ENCODE measurements at regions not wholly inside any gene's neighbourhood (a gene's known extent, or its start where the extent isn't known, plus 50 kb on each side); places are given as distances from the start of the nearest gene placed in this dataset.
A peak's percentile ranks its signal among the peaks of the same experiment; 100 is the strongest.
"Not testable (repeated sequence)": the region's sequence is repeated elsewhere in the genome, so short reads cannot be mapped to it uniquely, and the experiment has no call there.

- no peak for DNase-seq
Measured at GRCh38 chr7:119482209-119482608, 790.8 kb upstream of the KCND2 start.

GRCh38 chr7:119482671-119483070, 790.3 kb upstream of the KCND2 start:
- DNase-seq = no peak

GRCh38 chr7:119483364-119483763, 789.6 kb upstream of the KCND2 start:
- no peak for DNase-seq

GRCh38 chr7:119514326-119514725, 758.6 kb upstream of the KCND2 start:
- DNase-seq = no peak

- DNase-seq = no peak
Measured at GRCh38 chr7:119515214-119515613, 757.8 kb upstream of the KCND2 start.

- DNase-seq = no peak
Measured at GRCh38 chr7:119515962-119516361, 757.0 kb upstream of the KCND2 start.

GRCh38 chr7:119522263-119522662, 750.7 kb upstream of the KCND2 start:
- DNase-seq = no peak

GRCh38 chr7:119522698-119523097, 750.3 kb upstream of the KCND2 start:
- DNase-seq = no peak

GRCh38 chr7:119545118-119545517, 727.9 kb upstream of the KCND2 start:
- no peak for DNase-seq

GRCh38 chr7:119555788-119556187, 717.2 kb upstream of the KCND2 start:
- no peak for DNase-seq

- no peak for DNase-seq
Measured at GRCh38 chr7:119556436-119556835, 716.5 kb upstream of the KCND2 start.

GRCh38 chr7:119561751-119562150, 711.2 kb upstream of the KCND2 start:
- DNase-seq = no peak

GRCh38 chr7:119562839-119563238, 710.1 kb upstream of the KCND2 start:
- DNase-seq = peak; percentile 42

GRCh38 chr7:119571666-119572065, 701.3 kb upstream of the KCND2 start:
- no peak for DNase-seq

GRCh38 chr7:119572132-119572531, 700.8 kb upstream of the KCND2 start:
- DNase-seq = no peak

GRCh38 chr7:119572541-119572940, 700.4 kb upstream of the KCND2 start:
- no peak for DNase-seq

- DNase-seq = no peak
Measured at GRCh38 chr7:119578116-119578515, 694.9 kb upstream of the KCND2 start.

GRCh38 chr7:119594956-119595355, 678.0 kb upstream of the KCND2 start:
- DNase-seq = no peak

- DNase-seq = no peak
Measured at GRCh38 chr7:119596651-119597050, 676.3 kb upstream of the KCND2 start.

- DNase-seq = no peak
Measured at GRCh38 chr7:119606297-119606696, 666.7 kb upstream of the KCND2 start.

GRCh38 chr7:119620769-119621168, 652.2 kb upstream of the KCND2 start:
- no peak for DNase-seq

GRCh38 chr7:119623427-119623826, 649.5 kb upstream of the KCND2 start:
- no peak for DNase-seq

- DNase-seq = no peak
Measured at GRCh38 chr7:119630406-119630969, 642.5 kb upstream of the KCND2 start.

GRCh38 chr7:119633812-119634211, 639.2 kb upstream of the KCND2 start:
- DNase-seq = not testable (repeated sequence)

- DNase-seq = no peak
Measured at GRCh38 chr7:119640326-119640725, 632.6 kb upstream of the KCND2 start.

GRCh38 chr7:119640861-119641260, 632.1 kb upstream of the KCND2 start:
- no peak for DNase-seq
